Fibroblast of lung (primary cell): ENCODE measurements at regions not wholly inside any gene's neighbourhood (a gene's known extent, or its start where the extent isn't known, plus 50 kb on each side); places are given as distances from the start of the nearest gene placed in this dataset.
A peak's percentile ranks its signal among the peaks of the same experiment; 100 is the strongest.

ENCODE experiments used
- DNase-seq, 2 donors: peaks; one replicate each; pipeline versions ENCODE4 v3.0.0 to v3.0.0-alpha.2; 2010; ENCODE audit warnings: low read depth in 2 of 2
- H2AFZ ChIP-seq: 2 replicates; pipeline ENCODE4 v1.5.1; 2012; ENCODE audit warnings: low read length, control low read depth, inconsistent platforms
- H3K27ac ChIP-seq: 2 replicates; pipeline ENCODE4 v1.5.1; 2011; ENCODE audit warnings: low read length, control low read depth; ENCODE audit not compliant: insufficient read depth
- H3K27me3 ChIP-seq: 2 replicates; pipeline ENCODE4 v1.5.1; 2011; ENCODE audit warnings: mild to moderate bottlenecking, low read length; ENCODE audit not compliant: control insufficient read depth, insufficient read depth
- H3K36me3 ChIP-seq: 2 replicates; pipeline ENCODE4 v1.5.1; 2011; ENCODE audit warnings: low read length; ENCODE audit not compliant: control insufficient read depth, insufficient read depth
- H3K4me1 ChIP-seq: 2 replicates; pipeline ENCODE4 v1.5.1; 2011; ENCODE audit warnings: low read length; ENCODE audit not compliant: control insufficient read depth, insufficient read depth; ENCODE audit errors: extremely low read depth
- H3K4me2 ChIP-seq: 2 replicates; pipeline ENCODE4 v1.5.1; 2011; ENCODE audit warnings: low read length, control low read depth; ENCODE audit not compliant: insufficient read depth; ENCODE audit errors: extremely low read depth
- H3K4me3 ChIP-seq, 4 experiments: fragments of 200-600 bp in 1 of 4; sonication (generic) in 1 of 4; replicated peaks in 1 of 4; 2 replicates each; pipeline ENCODE4 v1.5.1; 2011 to 2016; ENCODE audit warnings: low read length in 4 of 4, low read depth in 3 of 4, mild to moderate bottlenecking in 3 of 4, control low read depth in 2 of 4, inconsistent platforms in 1 of 4, mixed read lengths in 1 of 4; ENCODE audit not compliant: insufficient read depth in 1 of 4; ENCODE audit errors: control extremely low read depth in 1 of 4
- H3K79me2 ChIP-seq: 2 replicates; pipeline ENCODE4 v1.5.1; 2012; ENCODE audit warnings: mild to moderate bottlenecking, low read length, inconsistent platforms; ENCODE audit not compliant: control insufficient read depth, insufficient read depth
- H3K9ac ChIP-seq: 2 replicates; pipeline ENCODE4 v1.5.1; 2011; ENCODE audit warnings: mild to moderate bottlenecking, low read length, control low read depth; ENCODE audit not compliant: insufficient read depth
- H3K9me3 ChIP-seq: 2 replicates; pipeline ENCODE4 v1.5.1; 2012; ENCODE audit warnings: low read depth, low read length; ENCODE audit not compliant: control insufficient read depth, insufficient read depth
- H4K20me1 ChIP-seq: 2 replicates; pipeline ENCODE4 v1.5.1; 2011; ENCODE audit warnings: low read length; ENCODE audit not compliant: control insufficient read depth, insufficient read depth; ENCODE audit errors: extremely low read depth
- EZH2 ChIP-seq: IDR thresholded peaks from 2 replicates; pipeline ENCODE4 v1.5.1; 2012; ENCODE audit warnings: low read length, control low read depth, mild to moderate bottlenecking; ENCODE audit errors: missing control alignments
- TF ChIP-seq, protein P1 (sequence below), 2 donors: IDR thresholded peaks in 1 of 2; conservative IDR thresholded peaks in 1 of 2; 1 replicate in 1 of 2; 2 replicates in 1 of 2; pipeline ENCODE4 v1.5.1; 2011 to 2012; ENCODE audit warnings: low read length in 2 of 2, control low read depth in 1 of 2, inconsistent platforms in 1 of 2, low read depth in 1 of 2, mild to moderate bottlenecking in 1 of 2

DNA sequence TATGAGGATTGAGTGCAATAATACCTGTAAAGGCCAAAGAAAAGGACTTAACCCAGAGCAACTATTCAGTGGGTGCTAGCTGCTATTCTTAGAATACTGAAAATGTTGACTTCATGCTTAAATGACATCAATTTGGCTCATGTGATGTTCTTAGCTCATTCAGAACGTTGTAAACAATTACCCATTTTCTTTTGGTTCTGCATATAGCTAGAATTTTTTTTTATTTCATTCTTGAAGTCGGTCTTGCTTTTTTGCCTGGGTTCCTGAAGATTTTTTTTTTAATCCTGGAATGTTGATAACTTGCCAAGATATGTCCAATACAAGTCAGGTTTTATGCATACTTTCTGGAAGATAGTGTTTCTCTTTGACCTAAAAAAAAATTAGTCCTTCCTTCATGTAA, 772.0 kb downstream of the LTN1 start:
- H3K4me3 ChIP-seq, result no peak overlapping the region
- H2AFZ ChIP-seq, result no peak overlapping the region
- no peak for TF ChIP-seq EZH2
- TF ChIP-seq, protein P1, sequence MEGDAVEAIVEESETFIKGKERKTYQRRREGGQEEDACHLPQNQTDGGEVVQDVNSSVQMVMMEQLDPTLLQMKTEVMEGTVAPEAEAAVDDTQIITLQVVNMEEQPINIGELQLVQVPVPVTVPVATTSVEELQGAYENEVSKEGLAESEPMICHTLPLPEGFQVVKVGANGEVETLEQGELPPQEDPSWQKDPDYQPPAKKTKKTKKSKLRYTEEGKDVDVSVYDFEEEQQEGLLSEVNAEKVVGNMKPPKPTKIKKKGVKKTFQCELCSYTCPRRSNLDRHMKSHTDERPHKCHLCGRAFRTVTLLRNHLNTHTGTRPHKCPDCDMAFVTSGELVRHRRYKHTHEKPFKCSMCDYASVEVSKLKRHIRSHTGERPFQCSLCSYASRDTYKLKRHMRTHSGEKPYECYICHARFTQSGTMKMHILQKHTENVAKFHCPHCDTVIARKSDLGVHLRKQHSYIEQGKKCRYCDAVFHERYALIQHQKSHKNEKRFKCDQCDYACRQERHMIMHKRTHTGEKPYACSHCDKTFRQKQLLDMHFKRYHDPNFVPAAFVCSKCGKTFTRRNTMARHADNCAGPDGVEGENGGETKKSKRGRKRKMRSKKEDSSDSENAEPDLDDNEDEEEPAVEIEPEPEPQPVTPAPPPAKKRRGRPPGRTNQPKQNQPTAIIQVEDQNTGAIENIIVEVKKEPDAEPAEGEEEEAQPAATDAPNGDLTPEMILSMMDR (conservative IDR thresholded peaks at IDR 0.05 in 1 of 2, IDR thresholded peaks at IDR 0.05 in 1 of 2; ENCODE audit: low read depth in 1 of 2, low read length in 2 of 2), result no peak
- H3K36me3 ChIP-seq, result no peaks in the 10 kb centered on the region
- no peaks in the 10 kb centered on the region for H4K20me1 ChIP-seq
- DNase-seq, result peak; percentile 39 to 45
- no peaks in the 10 kb centered on the region for H3K9me3 ChIP-seq
- H3K4me2 ChIP-seq, result no peak overlapping the region
- no peak overlapping the region for H3K9ac ChIP-seq
- H3K27me3 ChIP-seq, result no peaks in the 10 kb centered on the region
- H3K4me1 ChIP-seq, result no peaks in the 10 kb centered on the region
- H3K79me2 ChIP-seq, result no peaks in the 10 kb centered on the region
- H3K27ac ChIP-seq, result no peak overlapping the region

DNA sequence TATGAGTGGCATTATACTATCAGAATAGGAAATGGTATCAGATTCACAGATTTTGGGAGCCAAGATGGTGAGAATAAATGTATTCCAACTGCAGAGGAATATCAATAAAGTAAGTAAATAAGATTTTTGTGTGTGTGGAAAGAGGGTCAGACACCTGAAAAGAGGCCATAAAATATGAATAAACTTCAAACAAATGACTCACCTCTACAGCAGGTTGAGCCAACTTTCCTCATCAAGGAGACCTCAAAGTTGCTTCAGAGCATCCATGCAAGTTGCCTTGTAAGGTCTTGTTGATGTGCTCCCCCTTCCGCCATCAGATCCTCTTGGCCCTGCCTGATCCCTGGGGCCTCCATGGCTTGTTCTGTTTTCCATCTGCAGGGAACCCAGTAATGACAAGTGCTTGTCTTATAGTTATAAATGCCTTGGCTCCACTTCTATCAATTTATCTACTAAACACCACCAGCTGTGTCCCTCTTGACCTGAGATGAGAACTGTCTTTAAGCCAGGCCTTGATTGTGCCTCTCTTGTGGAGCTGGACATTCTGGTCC, 775.6 kb downstream of the LTN1 start:
- TF ChIP-seq, protein P1 (conservative IDR thresholded peaks at IDR 0.05 in 1 of 2, IDR thresholded peaks at IDR 0.05 in 1 of 2; ENCODE audit: low read depth in 1 of 2, low read length in 2 of 2), result no peak
- no peak for TF ChIP-seq EZH2
- Histone ChIP-seq H3K4me2 (no peak overlapping the region), H3K27me3 (no peaks in the 10 kb centered on the region), H3K4me3 (no peak overlapping the region), H3K9me3 (no peaks in the 10 kb centered on the region), H2AFZ (no peak overlapping the region), H3K27ac (no peak overlapping the region), H3K36me3 (no peaks in the 10 kb centered on the region), H3K79me2 (no peaks in the 10 kb centered on the region), H3K9ac (no peak overlapping the region), H3K4me1 (no peaks in the 10 kb centered on the region), H4K20me1 (no peaks in the 10 kb centered on the region)
- no peak for DNase-seq

DNA sequence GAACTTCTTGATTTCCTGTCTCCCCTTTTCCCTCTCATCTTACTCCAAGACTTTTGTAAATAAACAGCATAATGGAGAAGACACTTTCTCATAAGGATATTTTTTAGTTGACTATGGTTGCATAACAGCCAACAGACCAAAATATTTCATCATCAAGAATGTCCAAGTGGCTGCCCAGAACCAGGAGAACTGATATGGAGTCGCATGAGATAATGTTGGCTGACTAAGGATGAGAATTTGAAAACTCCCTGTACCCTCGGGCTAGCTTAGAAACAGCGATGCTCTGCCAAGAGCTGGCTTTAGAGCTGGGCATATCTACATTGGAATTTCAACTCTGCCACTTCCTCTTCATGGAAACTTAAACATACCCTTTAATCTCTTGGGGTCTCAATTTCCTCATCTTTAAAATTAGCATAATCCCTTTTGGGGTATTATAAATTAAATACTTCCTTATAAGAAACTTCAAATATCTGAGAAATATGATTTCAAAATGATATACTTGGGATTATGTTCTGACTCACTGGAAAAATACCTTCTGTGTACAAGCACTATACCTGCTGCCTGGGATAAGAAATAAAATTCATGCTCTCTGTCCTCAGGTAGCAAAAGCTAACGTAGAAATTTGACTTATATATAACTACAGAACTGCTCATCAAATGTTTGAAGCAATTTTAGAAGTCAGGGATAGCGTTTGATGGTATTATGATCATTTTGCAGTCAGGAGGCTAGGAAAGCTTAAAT, 777.3 kb downstream of the LTN1 start:
- peak overlapping the region; percentile 42 for H3K4me2 ChIP-seq
- H2AFZ ChIP-seq, result peak overlapping the region; percentile 36
- H4K20me1 ChIP-seq, result no peaks in the 10 kb centered on the region
- TF ChIP-seq, protein P1 (conservative IDR thresholded peaks at IDR 0.05 in 1 of 2, IDR thresholded peaks at IDR 0.05 in 1 of 2; ENCODE audit: low read depth in 1 of 2, low read length in 2 of 2), result no peak
- TF ChIP-seq EZH2, result no peak
- H3K36me3 ChIP-seq, result no peaks in the 10 kb centered on the region
- H3K27me3 ChIP-seq, result no peaks in the 10 kb centered on the region
- H3K27ac ChIP-seq, result no peak overlapping the region
- H3K79me2 ChIP-seq, result no peaks in the 10 kb centered on the region
- H3K4me1 ChIP-seq, result no peaks in the 10 kb centered on the region
- no peaks in the 10 kb centered on the region for H3K9me3 ChIP-seq
- H3K4me3 ChIP-seq, result no peak overlapping the region
- DNase-seq, result peak; percentile 53 to 63
- H3K9ac ChIP-seq, result no peak overlapping the region
